Trophoblast cell (in vitro differentiated cells and primary cell): ENCODE measurements at regions not wholly inside any gene's neighbourhood (a gene's known extent, or its start where the extent isn't known, plus 50 kb on each side); places are given as distances from the start of the nearest gene placed in this dataset.

Source experiments
- DNase-seq, 2 donors: peaks; one replicate each; pipeline ENCODE4 v3.0.0-alpha.2; 2016
- H2AFZ ChIP-seq: 2 replicates; pipeline ENCODE4 v1.6.1; 2013; ENCODE audit warnings: low read length, moderate library complexity, mild to moderate bottlenecking; ENCODE audit not compliant: insufficient read depth, poor library complexity
- H2AK5ac ChIP-seq: 2 replicates; pipeline ENCODE4 v1.6.1; 2013; ENCODE audit warnings: mild to moderate bottlenecking, low read length
- H2BK120ac ChIP-seq: 2 replicates; pipeline ENCODE4 v1.6.1; 2013; ENCODE audit warnings: low read length, mild to moderate bottlenecking, moderate library complexity; ENCODE audit not compliant: insufficient read depth, poor library complexity
- H2BK12ac ChIP-seq: 2 replicates; pipeline ENCODE4 v1.6.1; 2013; ENCODE audit warnings: mild to moderate bottlenecking, low read length, moderate library complexity
- H2BK5ac ChIP-seq: 2 replicates; pipeline ENCODE4 v1.6.1; 2013; ENCODE audit warnings: low read length, low read depth, moderate library complexity, mild to moderate bottlenecking; ENCODE audit not compliant: poor library complexity
- H3K14ac ChIP-seq: 2 replicates; pipeline ENCODE4 v1.6.1; 2013; ENCODE audit warnings: mild to moderate bottlenecking, low read length
- H3K18ac ChIP-seq: 2 replicates; pipeline ENCODE4 v1.6.1; 2013; ENCODE audit warnings: mild to moderate bottlenecking, low read length
- H3K23ac ChIP-seq: 2 replicates; pipeline ENCODE4 v1.6.1; 2013; ENCODE audit warnings: low read length
- H3K27ac ChIP-seq: 2 replicates; pipeline ENCODE4 v1.5.1; 2013; ENCODE audit warnings: low read depth, mild to moderate bottlenecking, inconsistent platforms, low read length, moderate library complexity
- H3K27me3 ChIP-seq: 2 replicates; pipeline ENCODE4 v1.6.1; 2013; ENCODE audit warnings: inconsistent platforms, mild to moderate bottlenecking, low read length, moderate library complexity; ENCODE audit not compliant: insufficient read depth
- H3K36me3 ChIP-seq, 2 experiments: 1 replicate in 1 of 2; 2 replicates in 1 of 2; pipeline ENCODE4 v1.6.1; 2013; ENCODE audit warnings: low read length in 2 of 2, mild to moderate bottlenecking in 2 of 2, moderate library complexity in 1 of 2; ENCODE audit not compliant: insufficient read depth in 2 of 2, control insufficient read depth in 1 of 2
- H3K4ac ChIP-seq: 2 replicates; pipeline ENCODE4 v1.6.1; 2013; ENCODE audit warnings: low read depth, mild to moderate bottlenecking, low read length, moderate library complexity
- H3K4me1 ChIP-seq, 2 experiments: 1 replicate in 1 of 2; 2 replicates in 1 of 2; pipeline ENCODE4 v1.6.1; 2013; ENCODE audit warnings: low read length in 2 of 2, mild to moderate bottlenecking in 2 of 2, moderate library complexity in 1 of 2; ENCODE audit not compliant: insufficient read depth in 2 of 2, control insufficient read depth in 1 of 2
- H3K4me2 ChIP-seq: 2 replicates; pipeline ENCODE4 v1.6.1; 2013; ENCODE audit warnings: inconsistent platforms, mild to moderate bottlenecking, low read length, moderate library complexity
- H3K4me3 ChIP-seq: 2 replicates; pipeline ENCODE4 v1.5.1; 2013; ENCODE audit warnings: mild to moderate bottlenecking, low read depth, low read length, inconsistent platforms
- H3K79me1 ChIP-seq: one replicate; pipeline ENCODE4 v1.6.1; 2013; ENCODE audit warnings: low read length
- H3K79me2 ChIP-seq: 2 replicates; pipeline ENCODE4 v1.6.1; 2013; ENCODE audit warnings: low read length, mild to moderate bottlenecking; ENCODE audit not compliant: control insufficient read depth, insufficient read depth, poor library complexity
- H3K9ac ChIP-seq: 2 replicates; pipeline ENCODE4 v1.6.1; 2013; ENCODE audit warnings: mild to moderate bottlenecking, low read length
- H3K9me3 ChIP-seq: 2 replicates; pipeline ENCODE4 v1.6.1; 2013; ENCODE audit warnings: low read depth, mild to moderate bottlenecking, control low read depth, inconsistent platforms, low read length; ENCODE audit not compliant: insufficient read depth
- H4K12ac ChIP-seq: 2 replicates; pipeline ENCODE4 v1.6.1; 2013; ENCODE audit warnings: low read depth, mild to moderate bottlenecking, low read length, moderate library complexity
- H4K8ac ChIP-seq: 2 replicates; pipeline ENCODE4 v1.6.1; 2013; ENCODE audit warnings: low read depth, mild to moderate bottlenecking, low read length, moderate library complexity
- H4K91ac ChIP-seq: one replicate; pipeline ENCODE4 v1.6.1; 2013; ENCODE audit warnings: low read depth, mild to moderate bottlenecking, low read length, moderate library complexity
- WGBS: extraction: QIAGEN DNeasy Blood & Tissue Kit; methylation state at CpG from one replicate; pipeline ENCODE4 v1.1.7; 2013; ENCODE audit warnings: missing lambda C conversion rate; ENCODE audit not compliant: insufficient read length, insufficient coverage; ENCODE audit errors: extremely low coverage; 5-methylcytosine and 5-hydroxymethylcytosine counted together

GRCh38 chr3:95387242-95388021 is 1324.6 kb downstream of the NSUN3 start:
- Histone ChIP-seq H3K18ac (no peak overlapping the region), H3K4ac (no peak overlapping the region), H2BK12ac (no peak overlapping the region), H3K9me3 (no peaks in the 10 kb centered on the region), H3K27ac (no peak overlapping the region), H3K9ac (no peak overlapping the region), H3K23ac (no peak overlapping the region), H3K79me2 (no peaks in the 10 kb centered on the region), H3K4me1 (no peaks in the 10 kb centered on the region), H4K91ac (no peak overlapping the region), H3K4me2 (no peak overlapping the region), H3K27me3 (no peaks in the 10 kb centered on the region), H4K8ac (no peak overlapping the region), H2BK120ac (no peak overlapping the region), H3K36me3 (no peaks in the 10 kb centered on the region), H2AFZ (no peak overlapping the region), H3K14ac (no peak overlapping the region), H4K12ac (no peak overlapping the region), H2BK5ac (no peak overlapping the region), H2AK5ac (no peak overlapping the region), H3K79me1 (no peaks in the 10 kb centered on the region), H3K4me3 (peak overlapping the region; percentile 26)
- no CpG with 5 or more reads among the region's 6 CpGs for WGBS
- no peak for DNase-seq

- Histone ChIP-seq H3K27ac (no peak overlapping the region), H2BK5ac (no peak overlapping the region), H3K4me1 (no peaks in the 10 kb centered on the region), H3K79me1 (no peaks in the 10 kb centered on the region), H2BK120ac (no peak overlapping the region), H3K23ac (no peak overlapping the region), H3K14ac (no peak overlapping the region), H4K8ac (no peak overlapping the region), H2AK5ac (no peak overlapping the region), H2BK12ac (no peak overlapping the region), H3K4ac (no peak overlapping the region), H3K4me3 (no peak overlapping the region), H3K27me3 (no peaks in the 10 kb centered on the region), H4K91ac (no peak overlapping the region), H3K9me3 (no peaks in the 10 kb centered on the region), H3K4me2 (no peak overlapping the region), H3K18ac (no peak overlapping the region), H2AFZ (no peak overlapping the region), H4K12ac (no peak overlapping the region), H3K79me2 (no peaks in the 10 kb centered on the region), H3K9ac (no peak overlapping the region), H3K36me3 (no peaks in the 10 kb centered on the region)
- DNase-seq = peak; percentile 1 to 85
- no CpG with 5 or more reads among the region's 3 CpGs for WGBS
Observed at GRCh38 chr3:95389725-95390313, 1327.0 kb downstream of the NSUN3 start.

GRCh38 chr3:95394286-95394685 is 1331.4 kb downstream of the NSUN3 start:
- Histone ChIP-seq H2AFZ (no peak overlapping the region), H3K9ac (no peak overlapping the region), H2BK12ac (no peak overlapping the region), H3K4me3 (no peak overlapping the region), H3K4me1 (no peaks in the 10 kb centered on the region), H3K9me3 (no peaks in the 10 kb centered on the region), H3K18ac (no peak overlapping the region), H3K36me3 (no peaks in the 10 kb centered on the region), H3K23ac (no peak overlapping the region), H2BK5ac (no peak overlapping the region), H3K4me2 (no peak overlapping the region), H3K4ac (no peak overlapping the region), H4K8ac (no peak overlapping the region), H2AK5ac (no peak overlapping the region), H3K27ac (no peak overlapping the region), H3K79me1 (no peaks in the 10 kb centered on the region), H3K79me2 (no peaks in the 10 kb centered on the region), H3K27me3 (no peaks in the 10 kb centered on the region), H4K12ac (no peak overlapping the region), H3K14ac (no peak overlapping the region), H4K91ac (no peak overlapping the region), H2BK120ac (no peak overlapping the region)
- WGBS = no CpG with 5 or more reads among the region's 2 CpGs
- DNase-seq = no peak

- no peak overlapping the region for H2BK5ac ChIP-seq
Observed at GRCh38 chr3:95399585-95399984, 1336.7 kb downstream of the NSUN3 start.

More at GRCh38 chr3:95399585-95399984, 1336.7 kb downstream of the NSUN3 start:
- no CpG with 5 or more reads among the region's 3 CpGs for WGBS
- Histone ChIP-seq H3K79me1 (no peaks in the 10 kb centered on the region), H3K23ac (no peak overlapping the region), H3K79me2 (no peaks in the 10 kb centered on the region), H3K27ac (no peak overlapping the region), H2AK5ac (no peak overlapping the region), H2AFZ (no peak overlapping the region), H3K27me3 (no peaks in the 10 kb centered on the region), H3K18ac (no peak overlapping the region), H3K4me2 (no peak overlapping the region), H3K4me1 (no peaks in the 10 kb centered on the region), H3K4ac (no peak overlapping the region), H4K12ac (no peak overlapping the region), H3K14ac (no peak overlapping the region), H4K8ac (no peak overlapping the region), H3K36me3 (no peaks in the 10 kb centered on the region), H2BK120ac (no peak overlapping the region), H3K9me3 (no peaks in the 10 kb centered on the region), H4K91ac (no peak overlapping the region), H3K9ac (no peak overlapping the region), H2BK12ac (no peak overlapping the region), H3K4me3 (no peak overlapping the region)
- peak in 1 of 2 donors; percentile 41 for DNase-seq
